ENCODE measurements at regions not wholly inside any gene's neighbourhood (a gene's known extent, or its start where the extent isn't known, plus 50 kb on each side); places are given as distances from the start of the nearest gene placed in this dataset.

GRCh38 chr1:234879147-234880080 lies 249.2 kb downstream of the TOMM20 start:
- DNase-seq (ENCODE audit: low read depth): no peak

DNA sequence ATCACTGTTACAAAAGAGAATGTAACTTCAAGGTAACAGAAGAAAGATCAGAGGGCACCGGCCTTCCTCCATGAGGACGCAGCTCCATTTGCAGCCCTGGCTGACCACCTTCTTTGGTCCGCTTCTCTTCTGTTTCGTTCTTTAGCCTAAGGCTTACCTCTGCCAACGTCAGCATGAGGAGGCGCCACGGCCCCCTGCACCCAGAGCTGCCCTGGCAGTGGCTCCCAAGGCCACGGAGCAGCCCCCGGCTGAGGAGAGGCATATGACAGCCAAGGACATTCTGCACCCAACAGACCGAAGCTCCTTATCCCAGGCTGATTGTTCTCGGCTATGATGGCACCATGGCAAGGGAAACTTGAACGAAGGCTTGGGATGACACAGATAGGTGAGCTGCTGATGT lies 250.3 kb downstream of the TOMM20 start:
- no peak for DNase-seq (ENCODE audit: low read depth)

GRCh38 chr1:234877761-234878160 lies 250.9 kb downstream of the TOMM20 start:
- DNase-seq (ENCODE audit: low read depth): no peak

GRCh38 chr1:234875953-234876855 lies 252.4 kb downstream of the TOMM20 start:
- peak; percentile 50 for DNase-seq (ENCODE audit: low read depth)

DNA sequence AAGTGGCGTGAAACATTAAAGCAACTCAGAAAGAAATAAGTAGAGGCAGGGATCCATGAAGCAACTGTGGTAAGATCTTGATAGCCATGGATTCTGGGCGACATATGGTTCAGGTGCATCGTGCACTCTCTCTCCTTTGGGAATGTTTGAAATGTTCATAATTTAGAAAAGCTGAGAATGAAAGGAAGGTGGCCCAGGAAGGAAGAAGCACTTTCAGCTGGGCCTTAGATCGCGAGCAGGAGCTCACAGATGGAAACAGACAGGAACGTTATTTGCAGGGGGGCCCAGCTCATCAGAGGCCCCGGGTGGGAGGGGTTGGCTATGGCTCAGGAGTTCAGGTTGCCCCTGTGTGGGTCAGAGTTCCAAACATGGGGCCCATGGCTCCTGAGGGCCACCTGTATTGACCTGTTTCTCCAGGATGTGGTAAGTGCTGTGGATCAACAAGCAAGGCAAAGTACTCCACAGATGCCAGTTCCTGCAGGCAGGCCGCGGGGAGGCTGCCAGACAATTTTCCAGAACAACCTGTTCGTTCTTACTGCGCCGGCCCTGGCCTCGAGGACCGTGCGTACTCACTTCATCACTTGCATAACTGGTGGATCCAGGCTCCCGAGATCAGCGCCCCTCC lies 253.2 kb downstream of the TOMM20 start:
- no peak for DNase-seq (ENCODE audit: low read depth)

DNA sequence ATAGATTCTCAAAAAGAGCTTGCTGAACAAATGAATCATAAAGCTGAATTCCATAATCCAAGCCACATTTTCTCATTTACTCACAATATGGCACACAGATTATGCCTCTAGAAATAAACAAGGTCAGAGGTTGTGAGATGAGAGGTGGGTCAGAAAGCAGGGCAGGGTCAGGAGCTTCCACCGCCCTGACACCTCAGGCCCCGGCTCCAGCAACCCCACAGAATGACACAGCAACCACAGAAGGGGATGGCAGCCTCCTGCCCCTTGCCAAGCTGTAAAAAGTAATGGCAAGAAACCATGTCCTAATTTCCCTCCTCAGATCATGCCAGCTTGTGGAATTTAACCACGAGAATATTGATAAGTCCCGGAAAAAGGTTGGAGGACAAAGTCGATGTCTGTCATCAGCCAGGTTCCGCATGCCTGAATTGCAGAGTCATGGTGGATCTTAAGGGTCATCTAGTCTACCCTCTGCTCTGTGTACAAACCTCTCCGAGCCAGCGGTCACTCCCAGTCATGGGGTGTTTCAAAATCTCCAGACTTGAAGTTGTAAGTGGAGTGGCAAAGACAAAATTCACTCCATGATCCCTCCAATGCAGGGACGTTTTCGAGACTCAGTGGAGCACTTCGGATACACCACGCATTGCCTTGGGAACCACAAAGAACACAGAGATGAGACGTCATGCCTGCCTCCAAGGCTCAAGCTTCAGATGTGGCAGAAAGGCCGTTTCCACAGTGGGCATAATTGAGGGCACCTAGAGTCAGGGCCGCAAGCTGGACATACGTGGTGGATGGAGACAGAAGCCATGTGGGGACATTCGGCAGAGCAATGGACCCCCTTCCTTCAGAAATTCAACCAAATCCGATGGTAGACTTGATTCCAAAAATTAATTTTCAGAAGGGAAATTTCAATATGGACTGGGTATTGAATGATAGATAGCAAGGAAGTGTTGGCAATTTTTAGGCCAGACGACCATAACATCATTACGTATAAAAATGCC lies 254.0 kb downstream of the TOMM20 start:
- no peak for DNase-seq (ENCODE audit: low read depth)

DNA sequence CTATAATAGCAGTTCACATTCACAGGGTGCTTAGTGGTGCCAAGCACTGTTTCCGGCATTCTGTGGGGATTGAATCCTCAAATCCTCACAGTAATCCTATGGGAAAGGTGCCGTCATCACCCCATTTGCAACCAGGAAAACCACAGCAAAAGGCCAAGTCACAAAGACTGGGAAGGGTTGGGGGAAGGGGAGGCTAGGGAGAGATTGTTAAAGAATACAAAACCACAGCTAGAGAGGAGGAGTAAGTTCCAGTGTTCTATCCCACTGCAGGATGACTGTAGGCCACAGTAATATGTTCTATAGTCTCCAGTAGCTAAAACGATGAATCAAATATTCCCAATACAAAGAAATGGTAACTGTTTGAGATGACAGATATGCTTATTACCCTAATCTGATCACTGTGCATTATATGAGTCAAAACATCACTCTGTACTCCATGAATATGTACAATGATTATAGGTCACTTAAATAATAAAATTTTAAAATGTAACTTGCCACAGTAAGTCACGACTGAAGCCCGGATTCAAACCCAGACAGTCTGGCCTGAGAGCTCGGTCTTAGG lies 256.8 kb downstream of the TOMM20 start:
- DNase-seq (ENCODE audit: low read depth): no peak

DNA sequence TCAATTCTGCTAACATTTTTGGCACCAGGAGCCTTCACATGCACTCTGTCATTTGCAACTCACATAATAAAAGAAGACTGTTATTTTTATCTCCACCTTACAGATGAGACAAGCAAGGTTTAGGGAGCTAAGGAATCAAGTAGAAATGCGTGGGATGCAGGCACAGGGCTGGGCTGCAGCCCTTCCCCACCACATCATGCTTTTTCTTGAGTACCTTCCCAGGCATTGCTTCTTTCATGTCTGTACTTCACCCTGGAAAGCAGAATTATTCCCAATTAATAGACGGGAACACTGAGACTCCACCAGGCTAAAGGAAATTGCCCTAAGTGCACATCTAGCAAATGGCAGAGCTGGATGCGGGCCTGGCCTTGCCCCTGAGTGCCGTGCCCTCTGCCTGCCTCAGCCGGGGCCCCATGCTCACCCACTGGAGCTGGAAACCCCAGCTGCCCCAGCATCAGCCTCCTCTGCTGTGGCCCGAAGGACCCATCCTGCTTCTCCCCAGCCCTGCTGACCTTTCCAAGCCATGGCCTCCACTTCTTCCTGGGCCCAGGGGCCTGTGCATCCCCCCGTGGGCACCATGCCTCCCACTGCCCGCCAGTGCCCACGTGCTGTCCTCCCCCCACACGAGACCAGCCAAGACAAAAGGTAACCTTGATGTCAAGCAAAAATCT lies 257.5 kb downstream of the TOMM20 start:
- DNase-seq (ENCODE audit: low read depth): no peak

DNA sequence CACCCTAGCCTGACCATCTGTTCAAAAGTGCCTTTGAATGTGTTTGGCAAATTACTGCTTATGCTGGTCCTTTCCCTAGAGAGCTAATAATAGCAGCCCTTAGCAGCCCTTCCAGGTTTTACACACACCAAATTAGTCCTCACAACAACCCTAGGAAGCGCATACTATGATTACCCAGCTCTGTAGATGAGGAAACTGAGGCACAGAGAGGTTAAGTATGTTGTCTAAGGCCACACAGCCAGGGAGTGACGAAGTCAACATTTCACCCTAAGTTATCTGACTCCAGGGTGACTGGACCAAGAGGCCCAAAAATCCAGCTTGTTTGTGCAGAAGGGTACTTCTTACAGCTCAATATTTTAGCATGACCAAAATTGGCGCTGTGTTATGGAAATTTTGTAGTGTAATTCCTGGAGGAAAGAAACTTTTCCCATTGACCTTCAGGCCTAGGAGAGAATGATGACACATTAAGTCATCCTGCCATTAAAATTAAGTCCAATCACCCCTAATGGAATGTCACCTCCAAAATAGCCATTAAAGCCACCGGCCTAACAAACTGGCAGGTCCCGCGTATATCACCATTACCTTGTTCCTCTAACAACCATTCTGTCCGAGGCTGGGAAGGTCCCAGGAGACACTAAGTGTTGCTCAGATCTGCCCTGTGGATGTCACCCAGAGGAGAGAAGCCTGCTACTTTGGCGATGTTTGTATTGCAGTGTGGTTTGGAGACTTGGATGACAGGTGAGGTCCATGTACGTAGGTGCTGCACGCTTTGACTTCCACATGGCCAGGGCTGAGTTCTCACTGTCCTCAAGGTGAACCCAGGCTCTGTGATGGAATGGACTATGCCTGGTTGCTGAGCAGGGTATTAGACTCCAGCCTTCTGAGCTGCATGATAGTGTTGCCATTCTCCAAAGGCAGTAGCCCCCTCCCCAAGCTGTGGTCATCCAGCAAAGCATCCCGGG lies 258.3 kb downstream of the TOMM20 start:
- DNase-seq (ENCODE audit: low read depth): no peak

- no peak for DNase-seq (ENCODE audit: low read depth)
These were observed 259.2 kb downstream of the TOMM20 start for GRCh38 chr1:234869182-234870019.

GRCh38 chr1:234868296-234869147 lies 258.5 kb upstream of the IRF2BP2 start:
- no peak for DNase-seq (ENCODE audit: low read depth)

GRCh38 chr1:234866007-234866866 lies 256.3 kb upstream of the IRF2BP2 start:
- DNase-seq (ENCODE audit: low read depth): no peak

- DNase-seq (ENCODE audit: low read depth): no peak
These were observed 255.4 kb upstream of the IRF2BP2 start for GRCh38 chr1:234865171-234866006.

DNA sequence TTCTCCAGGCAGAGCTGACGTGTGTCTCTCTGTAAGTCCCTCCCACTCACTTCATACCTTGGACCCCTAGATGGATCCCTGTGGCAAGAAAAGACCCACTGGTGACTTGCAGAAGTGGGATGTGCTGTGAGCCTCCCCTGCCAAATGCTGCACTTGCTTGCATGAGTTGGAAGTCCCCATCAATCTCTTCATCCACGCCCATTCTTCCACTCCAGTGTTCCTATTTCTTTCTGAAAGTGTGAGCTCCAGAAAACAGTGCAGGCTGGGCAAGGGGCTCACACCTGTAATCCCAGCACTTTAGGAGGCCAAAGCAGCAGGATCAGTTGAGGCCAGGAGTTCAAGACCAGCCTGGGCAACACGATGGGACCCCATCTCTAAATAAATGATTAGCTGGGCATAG lies 254.1 kb upstream of the IRF2BP2 start:
- DNase-seq (ENCODE audit: low read depth): no peak

GRCh38 chr1:234863551-234863971 lies 253.6 kb upstream of the IRF2BP2 start:
- DNase-seq (ENCODE audit: low read depth): no peak
